NOMO-1 treated with DMSO at 0.1 percent for 48 hours (cell line): ENCODE measurements at regions not wholly inside any gene's neighbourhood (a gene's known extent, or its start where the extent isn't known, plus 50 kb on each side); places are given as distances from the start of the nearest gene placed in this dataset.

Experiments
- DNase-seq: peaks from one replicate; lab custom pipeline; 2025; ENCODE audit not compliant: unreplicated experiment; lab: John Stamatoyannopoulos, UW

DNA sequence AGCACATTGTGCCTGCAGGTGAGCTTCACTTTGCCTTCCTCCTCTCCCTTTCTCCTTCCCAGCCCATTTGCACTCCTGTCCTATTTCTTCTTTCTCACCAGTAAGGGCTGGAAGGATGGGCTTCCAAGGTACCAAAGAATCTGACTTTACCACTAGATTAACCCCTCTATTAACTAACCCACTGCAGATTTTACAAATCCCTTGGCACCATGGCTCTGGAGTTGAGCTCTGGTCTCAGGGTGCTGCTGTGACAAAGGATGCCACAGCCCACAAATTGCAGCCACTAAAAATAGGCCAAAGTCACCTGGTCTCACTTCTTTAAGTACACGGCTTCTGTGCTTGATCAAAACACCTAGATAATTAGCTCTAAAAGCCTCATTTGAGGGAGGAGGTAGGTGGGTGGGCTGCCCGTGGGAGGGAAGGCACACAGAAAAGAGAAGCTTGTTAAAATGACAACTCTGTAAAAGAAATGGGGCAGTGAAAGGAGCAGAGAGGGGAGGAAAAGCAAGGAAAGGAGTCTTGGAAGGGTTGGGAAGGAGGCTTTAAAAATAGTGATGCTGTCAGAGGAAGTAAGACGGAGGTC lies 327.4 kb downstream of the DRD1 start:
- no peak for DNase-seq

DNA sequence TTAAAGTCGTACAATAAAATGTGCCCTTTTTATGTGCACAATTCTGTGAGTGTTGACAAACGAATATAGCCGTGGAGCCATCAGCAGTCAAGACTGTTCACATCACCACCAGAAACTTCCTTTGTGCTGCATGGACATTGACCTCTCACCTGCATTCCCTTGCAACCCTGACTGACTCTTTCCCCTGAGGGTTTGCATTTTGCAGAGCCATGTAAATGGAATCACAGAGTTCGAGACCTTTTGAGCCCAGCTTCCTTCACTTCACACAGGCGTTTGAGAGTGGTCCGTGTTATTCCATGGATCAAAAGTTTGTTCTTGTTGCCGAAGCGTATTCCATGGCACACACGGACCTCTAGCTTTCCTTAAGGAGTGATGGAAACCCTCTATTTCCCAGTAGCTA lies 328.2 kb downstream of the DRD1 start:
- no peak for DNase-seq

DNA sequence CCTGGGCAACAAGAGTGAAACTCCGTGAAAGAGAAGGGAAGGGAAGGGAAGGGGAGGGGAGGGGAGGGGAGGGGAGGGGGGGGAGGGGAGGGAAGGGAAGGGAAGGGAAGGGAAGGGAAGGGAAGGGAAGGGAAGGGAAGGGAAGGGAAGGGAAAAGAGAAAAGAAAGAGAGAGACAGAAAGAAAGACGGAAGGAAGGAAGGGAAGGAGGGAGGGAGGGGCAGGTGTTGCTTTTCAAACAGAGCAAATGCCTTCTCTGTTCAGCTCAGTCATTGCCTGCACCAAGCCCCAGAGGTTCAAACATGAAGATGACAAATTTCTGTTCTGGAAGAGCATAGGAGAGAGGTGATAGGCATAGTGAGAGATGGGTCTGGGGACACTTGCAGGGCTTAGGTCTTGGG lies 330.0 kb downstream of the DRD1 start:
- no peak for DNase-seq

DNA sequence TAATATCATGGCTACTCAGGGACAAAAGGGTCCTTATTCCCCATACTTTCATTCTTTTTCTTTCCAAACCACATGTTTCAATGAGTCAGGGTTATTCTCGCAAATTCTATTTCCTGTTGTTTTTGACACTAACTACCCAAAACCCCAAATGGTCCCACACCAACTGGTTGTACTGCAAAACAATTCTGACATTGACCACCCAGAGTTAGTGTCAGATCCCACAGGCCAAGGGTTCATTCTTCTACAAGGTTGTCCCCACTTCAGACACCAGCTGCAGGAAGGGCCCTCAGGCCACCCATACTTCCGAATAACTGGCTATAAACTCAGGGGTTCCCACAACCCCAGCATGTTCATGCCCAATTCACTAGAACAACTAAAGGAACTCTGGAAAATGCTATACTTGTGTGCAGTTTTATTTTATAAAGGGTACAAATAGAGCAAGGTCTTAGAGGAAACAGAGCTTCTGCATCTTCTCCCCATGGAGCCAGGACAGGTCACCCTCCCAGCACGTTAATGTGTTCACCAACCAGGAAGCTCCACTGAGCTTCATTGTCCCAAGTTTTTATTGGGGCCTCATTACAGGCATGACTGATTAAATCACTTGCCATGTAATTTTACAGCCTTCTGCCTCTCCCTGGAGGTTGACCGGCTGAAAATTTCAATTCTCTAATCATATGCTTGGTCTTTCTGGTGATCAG lies 334.8 kb downstream of the DRD1 start:
- no peak for DNase-seq

DNA sequence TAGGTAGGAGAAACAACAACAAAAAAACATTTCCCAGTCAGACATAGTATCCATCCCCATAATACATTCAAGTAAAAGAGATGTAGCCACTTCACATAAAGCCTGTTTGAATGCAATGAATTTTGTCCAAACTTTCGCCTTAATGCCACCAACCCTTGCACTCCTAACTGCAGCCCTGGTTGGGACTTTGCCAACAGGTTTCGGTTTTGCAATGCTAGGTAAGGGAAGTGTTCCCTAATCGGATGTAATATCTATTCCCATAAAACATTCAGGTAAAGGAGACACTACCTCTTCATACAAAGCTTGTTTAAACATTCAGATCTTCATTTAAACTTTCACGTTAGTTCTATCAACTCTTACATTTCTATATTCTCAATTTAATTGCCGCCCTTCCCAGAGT lies 336.1 kb downstream of the DRD1 start:
- DNase-seq = no peak

DNA sequence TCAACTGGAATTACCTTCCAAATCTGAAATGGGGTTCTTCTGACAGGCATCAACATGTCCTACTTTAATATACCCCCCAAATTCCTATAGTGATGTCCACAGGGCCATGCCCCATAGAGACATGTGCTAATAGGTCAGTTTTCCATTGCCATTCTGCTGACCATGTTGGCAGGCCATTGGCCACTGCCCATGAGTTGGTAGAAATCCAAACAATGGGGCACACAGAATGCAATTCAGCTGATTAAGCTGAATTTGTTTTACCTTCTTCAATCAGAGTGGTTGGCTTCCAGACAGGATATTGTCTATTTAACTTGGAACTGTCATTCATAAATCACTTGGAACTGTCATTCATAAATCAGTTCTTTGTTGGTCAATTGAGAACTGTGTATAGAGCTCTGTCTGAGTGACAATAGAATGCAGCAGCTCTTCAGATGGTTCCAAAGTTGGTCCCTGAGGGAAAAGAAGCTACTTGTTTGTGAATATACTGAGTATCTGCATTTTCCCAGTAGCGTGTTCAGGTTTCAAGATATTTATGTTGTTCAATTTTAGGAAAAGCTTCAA lies 336.9 kb downstream of the DRD1 start:
- no peak for DNase-seq

DNA sequence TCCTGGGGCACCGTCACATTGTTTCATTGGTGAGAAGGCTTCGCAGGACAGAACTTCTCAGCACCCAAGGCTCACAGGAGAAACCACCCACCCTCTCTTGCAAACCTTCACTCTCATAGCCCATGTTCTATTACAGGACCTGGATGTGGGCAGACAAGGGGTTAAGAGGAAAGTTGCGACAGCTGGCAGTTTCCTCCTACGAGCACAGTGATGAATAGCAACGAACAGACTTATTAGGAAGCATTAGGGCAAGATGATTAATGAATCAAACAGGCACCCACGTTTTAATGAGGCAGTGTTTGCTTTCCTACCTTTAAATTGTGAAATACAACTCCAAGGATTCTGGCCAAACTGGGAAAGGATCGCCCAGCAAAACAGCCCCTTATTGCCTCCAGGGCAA lies 339.3 kb downstream of the DRD1 start:
- DNase-seq = no peak

DNA sequence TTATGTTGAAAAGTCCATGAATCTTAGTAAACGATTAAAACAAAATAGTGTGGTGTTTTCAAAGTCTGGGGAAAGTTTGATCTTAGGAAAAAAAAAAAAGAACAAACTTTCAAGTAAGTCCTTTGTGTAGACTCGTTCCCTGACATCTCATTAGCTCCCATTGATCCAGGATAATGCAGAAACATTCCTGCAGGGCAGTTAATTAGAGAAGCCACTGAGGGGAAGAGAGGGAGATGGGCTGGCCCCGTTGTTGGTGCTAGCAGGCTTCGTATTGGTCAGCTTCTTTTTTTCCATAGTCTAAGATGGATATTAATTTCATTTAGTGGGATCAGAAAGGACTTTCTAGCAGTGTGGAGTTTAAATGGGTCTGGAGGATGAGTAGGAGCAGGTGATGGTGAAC lies 340.2 kb downstream of the DRD1 start:
- DNase-seq = no peak

DNA sequence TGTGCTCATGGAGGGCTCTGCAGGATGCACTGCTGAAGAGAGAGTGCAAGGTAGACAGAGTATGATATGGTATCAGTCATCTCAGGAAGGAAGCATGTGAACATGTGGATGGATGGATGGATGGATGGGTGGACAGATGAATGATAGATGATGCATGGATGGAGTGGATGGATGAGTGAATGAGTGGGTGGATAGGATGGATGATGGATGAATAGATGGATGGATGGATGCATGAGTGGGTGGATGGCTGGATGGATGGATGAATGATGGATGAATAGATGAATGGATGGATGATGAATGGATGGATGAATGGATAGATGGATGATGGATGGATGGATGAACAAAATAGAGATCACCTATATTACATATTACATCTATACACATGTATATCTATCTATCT lies 341.3 kb downstream of the DRD1 start:
- DNase-seq = no peak

DNA sequence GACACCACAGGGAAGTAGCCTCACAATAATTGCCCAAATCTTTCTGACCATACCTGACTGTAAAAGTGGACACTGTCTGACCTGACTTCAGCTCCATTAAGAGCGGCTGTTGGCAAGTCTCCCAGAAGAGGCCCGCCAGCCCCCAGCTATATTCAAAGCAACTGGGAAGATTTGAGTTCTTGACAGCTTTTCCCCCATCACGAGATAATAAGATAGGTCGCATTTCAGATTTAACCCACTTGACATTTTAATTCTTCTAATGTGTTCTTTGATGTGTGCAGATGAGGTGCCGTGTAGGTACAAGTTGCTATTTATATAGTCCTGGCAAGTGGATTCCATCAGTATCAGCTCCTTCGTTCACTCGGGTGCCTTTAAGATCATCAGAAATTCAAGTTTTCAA lies 345.7 kb downstream of the DRD1 start:
- DNase-seq = no peak

DNA sequence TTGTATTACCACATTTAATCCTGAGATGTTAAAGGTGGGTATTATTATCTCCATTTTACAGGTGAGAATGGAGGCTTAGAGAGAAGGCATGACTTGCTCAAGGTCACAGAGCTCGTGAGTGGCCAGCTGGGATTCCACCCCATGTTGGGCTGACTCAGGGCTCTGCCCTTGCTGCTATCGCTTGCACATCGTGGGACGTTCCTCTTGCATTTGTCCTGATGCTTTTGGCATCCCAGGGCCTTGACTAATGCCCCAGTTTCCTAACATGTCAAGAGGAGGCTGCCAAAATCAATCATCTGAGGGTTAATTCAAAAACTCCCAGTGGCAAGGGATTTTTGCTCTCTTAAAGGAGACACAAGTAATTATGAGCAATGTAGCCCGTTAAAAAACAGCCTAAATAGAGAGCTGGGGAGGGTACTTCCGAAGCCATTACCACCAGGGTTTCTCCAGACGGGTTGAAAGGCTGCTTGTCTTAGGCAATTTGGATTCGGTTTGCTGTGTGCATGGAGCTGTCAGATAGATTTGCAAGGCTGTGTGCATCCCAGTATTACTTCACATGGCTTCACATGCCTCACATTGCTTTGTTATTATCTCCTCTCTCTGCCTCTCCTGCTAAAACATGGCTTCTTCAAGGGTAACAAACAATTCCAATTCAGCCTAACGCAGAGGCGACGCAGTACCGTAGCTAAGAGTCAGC lies 347.4 kb downstream of the DRD1 start:
- no peak for DNase-seq

DNA sequence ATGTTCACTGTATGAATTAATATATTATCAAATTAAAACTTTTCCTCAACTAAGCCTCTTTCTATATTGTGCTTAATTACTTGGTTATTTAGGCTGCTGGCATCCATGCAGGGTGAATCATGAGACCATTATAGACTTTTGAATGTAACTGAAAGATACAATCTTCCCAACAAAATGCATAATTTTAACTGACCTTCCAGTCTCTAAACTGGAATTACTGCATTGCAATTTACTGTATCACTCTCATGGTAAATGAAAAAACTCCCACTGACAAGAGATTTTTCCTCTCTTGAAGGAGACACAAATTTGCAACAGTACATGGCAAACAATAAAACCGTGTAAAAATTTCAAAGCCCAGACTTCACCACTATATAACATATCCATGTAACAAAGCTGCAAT lies 349.5 kb downstream of the DRD1 start:
- DNase-seq = no peak

DNA sequence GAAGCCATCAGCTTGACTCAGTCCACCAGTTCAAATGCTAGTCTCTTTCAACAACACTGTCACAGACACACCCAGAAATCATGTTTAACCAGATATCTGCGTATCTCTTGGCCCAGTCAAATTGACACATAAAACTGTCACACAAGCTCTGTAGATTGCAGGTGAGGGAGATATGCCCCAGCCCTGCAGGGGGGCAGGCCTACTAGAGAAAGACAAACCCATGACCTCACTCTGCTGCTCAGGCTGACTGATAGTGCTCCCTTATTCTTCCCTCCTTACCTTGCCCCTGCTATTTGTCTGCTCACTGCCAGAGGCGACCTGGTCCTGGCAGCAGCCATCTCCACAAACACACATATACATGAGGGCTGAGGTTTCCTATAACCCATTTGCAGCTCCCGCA lies 351.3 kb downstream of the DRD1 start:
- DNase-seq = no peak

DNA sequence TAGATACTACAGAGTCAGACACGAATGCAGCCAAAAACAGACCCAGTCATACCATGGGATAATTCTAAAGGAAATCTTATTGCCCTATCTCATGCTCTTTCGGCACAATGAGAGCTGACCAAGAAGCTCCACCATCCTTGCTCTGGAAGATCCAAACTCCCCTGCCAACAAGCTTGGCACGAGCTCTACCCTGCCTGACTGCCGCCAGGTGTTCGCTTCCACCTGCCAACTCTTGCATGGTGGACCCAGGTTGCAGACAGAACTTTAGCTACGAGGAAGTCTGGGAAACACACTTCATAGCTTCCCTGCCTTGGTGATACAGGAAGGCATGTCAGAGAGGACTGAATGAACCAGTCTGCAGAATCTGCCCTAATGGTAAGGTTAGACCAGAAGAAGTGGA lies 355.0 kb downstream of the DRD1 start:
- no peak for DNase-seq

DNA sequence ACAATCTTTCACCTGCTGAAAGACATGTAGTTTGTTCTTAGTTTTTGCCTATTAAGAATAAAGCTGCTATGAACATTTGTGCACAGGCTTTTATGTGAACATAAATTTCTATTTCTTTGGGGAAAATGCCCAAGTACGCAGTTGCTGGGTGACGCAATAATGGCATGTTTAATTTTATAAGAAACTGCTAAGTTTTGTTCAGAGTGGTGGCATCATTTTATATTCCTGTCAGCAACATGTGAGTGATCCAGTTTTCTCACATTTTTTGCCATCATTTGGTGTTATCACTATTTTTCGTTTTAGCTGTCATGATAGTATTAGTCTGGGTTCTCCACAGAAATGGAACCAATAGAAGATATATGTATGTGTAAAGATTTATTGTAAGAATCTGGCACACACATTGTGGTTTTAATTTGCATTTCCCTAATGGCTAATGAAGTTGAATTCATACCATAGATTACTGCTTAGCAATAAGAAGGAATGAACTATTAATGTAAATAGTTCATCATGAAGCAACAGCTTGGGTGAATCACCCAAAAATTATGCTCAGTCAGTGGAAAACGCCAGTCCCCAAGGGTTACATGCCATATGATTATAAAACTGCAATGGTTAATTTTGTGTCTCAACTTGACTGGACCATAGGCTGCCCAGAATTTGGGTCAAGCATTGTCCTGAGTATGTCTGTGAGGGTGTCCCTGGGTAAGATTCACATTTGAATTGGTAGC lies 358.6 kb downstream of the MSX2 start:
- no peak for DNase-seq

DNA sequence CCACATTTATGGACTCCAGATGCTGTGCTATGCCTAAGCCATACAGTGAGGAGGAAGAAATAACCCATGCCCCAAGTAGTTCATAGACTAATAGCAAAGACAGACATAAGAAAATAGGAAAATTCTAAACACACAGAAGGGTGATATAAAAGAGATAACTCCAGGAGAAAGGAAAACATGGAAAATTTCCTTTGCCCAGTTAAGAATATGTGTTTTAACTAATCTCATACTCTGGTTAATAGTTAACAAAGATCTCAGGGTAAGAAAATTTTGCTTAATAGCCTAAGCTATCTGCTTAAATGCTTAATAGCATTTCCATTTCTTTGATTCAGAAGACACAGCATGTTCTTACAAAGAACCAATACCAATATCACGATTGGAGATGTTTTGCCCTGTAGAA lies 358.0 kb downstream of the MSX2 start:
- no peak for DNase-seq

DNA sequence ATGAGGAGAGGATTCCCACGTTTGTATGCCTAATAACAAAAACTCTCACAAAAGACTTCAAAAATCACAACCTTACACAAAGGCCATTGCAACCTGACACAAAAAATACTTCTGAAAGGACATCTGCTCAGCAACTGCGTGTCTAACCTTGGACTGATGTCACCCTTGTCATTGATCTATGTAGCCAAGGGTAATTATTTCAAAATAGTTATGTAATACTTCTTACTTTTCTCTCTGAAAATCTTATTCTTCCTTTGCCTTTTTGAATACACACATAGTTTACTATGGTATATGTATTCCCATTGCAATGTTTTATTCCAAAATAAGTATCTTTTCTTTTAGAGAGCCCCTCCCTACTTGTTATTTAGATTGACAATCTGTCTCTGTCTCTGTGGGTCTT lies 355.3 kb downstream of the MSX2 start:
- DNase-seq = no peak

DNA sequence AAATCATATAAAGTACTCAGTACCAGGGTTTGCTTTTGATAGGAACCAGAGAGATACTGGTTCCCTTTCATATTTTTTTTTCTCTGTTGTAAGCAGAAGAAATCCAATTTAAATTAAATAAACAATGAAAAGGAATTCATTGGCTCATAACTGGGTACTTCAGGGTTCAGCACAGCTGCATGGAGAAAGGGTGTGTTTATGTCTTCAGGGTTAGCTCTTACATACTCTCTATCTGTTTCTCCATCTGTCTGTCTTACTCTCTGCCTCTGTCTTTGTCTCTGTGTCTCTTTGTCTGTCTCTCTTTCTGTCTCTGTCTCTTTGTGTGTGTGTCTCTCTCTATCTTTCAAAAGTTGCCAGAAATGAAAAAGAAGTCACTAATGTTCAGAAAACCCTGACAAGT lies 345.9 kb downstream of the MSX2 start:
- DNase-seq = no peak

DNA sequence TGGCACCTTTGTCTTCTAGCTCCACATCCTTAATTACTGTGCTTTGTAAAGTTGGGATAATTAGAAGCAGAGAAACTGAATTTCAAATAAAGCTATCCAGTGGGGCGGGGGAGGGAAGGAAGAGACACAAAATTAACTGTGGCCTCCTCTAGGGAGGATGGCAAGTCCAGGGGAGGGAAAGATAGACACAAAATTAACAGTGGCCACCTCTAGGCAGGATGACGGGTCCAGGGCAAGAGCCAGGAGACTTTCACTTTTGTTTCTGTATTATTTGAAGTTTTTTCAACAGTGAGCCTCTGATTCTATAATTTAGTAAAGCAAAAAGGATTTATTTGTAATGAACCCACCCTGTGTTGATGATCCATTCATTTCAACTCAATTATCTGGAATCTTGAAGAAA lies 335.9 kb downstream of the MSX2 start:
- no peak for DNase-seq

DNA sequence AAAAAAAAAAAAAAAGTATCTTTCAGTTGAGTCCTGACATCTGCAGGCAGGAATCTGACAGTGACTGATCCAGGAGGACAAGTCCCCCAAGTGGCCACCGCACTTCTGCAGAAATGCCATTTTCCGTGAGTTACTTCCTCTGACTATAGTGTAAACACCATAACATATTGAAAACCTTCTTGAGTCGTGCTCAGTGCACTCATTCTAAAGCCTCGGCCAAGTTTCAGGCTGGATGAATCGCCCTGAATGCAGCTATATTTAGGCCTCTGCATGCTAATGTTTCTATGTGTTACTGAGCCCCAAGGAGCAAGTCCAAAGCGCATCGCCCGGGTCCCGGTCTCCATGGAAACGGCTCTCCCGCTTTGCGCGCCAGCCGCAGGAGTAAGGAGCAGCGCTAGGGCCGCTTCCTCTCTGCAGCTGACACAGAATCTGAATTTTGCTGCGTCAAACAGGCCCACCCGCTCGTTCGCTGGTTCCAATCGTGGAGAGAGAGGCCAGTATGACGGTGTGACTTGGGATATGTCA lies 335.4 kb downstream of the MSX2 start:
- DNase-seq = no peak

DNA sequence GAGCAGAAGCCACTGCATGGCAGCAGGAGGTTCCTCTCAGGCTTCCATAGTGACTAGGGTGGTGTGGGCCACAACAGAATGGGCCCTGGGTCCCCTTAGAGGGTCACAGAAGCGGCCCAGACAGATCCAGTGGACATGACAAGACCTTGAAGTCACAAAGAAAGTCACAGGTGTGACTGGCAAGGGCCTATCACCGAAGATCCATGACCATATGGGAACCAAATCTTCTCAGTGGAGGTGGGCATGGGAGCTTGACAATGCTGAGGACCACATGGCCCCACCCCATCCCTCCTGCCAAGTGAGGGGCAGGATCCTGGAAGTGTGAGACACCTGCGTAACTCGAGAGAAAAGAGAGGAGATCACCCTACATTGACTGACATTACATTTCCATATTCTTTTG lies 332.4 kb downstream of the MSX2 start:
- DNase-seq = no peak
